HG02678 (cell line): ENCODE measurements at regions not wholly inside any gene's neighbourhood (a gene's known extent, or its start where the extent isn't known, plus 50 kb on each side); places are given as distances from the start of the nearest gene placed in this dataset.

ENCODE experiments used
- ATAC-seq: cut with Tn5 transposase; IDR thresholded peaks from one replicate; pipeline ENCODE4 v1.9.1; 2021; ENCODE audit warnings: mild to moderate bottlenecking, moderate library complexity; ENCODE audit not compliant: unreplicated experiment

DNA sequence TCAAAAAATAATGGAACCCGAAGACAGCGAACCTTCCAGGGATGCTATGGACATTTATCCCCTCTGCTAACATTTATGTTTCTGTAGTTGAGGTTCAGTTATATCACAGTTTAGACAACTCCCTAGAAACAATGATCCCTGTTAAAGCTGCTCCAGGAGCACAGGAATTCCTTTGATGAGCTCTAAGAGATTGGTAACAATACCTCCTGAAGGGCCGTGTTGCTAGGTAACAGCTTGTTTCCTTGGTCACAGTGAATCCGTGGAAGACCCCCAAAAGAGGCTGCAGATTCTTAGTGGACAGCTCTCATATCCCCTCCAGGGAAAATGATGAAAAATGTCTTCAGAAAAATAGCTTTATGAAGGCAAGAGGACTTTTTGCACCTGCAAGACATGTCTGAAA is 160.2 kb downstream of the SERPINI1 start:
- ATAC-seq: no peak

DNA sequence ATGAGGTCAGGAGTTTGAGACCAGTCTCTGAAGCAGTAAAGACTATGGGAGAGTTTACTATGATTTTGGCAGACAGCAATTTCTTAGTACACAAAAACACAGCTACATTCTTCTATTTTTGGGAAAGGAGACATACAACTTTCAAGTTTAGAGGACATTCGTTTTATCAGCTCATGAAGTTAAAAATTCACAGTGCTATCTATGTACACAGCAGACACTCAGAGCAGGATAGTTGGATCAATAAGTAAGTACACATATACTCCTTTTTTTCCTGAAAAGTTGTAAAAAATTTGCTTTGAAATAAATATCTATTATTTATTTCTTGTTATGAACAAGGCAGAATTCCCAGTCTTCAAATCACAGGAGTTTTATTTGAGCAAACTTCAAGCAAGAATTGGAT is 159.7 kb downstream of the SERPINI1 start:
- ATAC-seq: no peak

DNA sequence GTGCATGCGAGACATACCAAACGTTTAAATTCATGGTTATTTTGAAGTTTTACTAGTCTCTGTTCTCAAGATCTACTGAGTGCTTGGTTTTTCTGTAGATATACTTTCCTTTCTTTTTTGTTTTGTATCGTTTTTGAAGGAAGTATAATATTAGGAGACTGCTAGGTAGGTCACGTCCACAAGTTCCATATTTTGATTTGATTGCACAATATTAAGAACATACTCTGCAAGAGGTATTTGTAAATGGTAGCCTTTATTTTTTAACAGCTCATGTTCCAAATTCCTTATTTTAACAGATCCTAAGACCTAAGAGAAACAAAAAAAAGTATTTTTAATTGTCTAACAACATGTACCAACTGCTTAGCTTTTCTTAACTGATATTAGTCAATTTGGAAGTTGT is 156.7 kb downstream of the SERPINI1 start:
- no peak for ATAC-seq

DNA sequence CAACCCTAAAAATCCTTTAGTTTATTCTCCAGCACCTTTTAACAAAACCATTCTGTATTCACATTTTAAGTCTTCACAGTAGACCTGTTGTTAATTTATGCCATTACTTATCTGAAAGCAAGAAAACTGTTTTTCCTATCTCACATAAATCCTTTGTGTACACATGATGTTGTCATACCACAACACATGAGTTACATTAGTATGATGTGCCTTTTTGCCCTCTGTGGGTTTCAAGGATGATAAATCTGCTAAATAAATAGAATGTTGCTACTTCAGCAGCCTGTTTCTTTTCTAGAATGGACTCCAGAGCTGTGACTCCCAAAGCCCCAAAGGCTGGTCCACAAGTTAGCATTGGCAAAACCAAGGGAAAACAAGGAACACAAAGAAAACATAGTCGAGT is 151.6 kb downstream of the SERPINI1 start:
- no peak for ATAC-seq

DNA sequence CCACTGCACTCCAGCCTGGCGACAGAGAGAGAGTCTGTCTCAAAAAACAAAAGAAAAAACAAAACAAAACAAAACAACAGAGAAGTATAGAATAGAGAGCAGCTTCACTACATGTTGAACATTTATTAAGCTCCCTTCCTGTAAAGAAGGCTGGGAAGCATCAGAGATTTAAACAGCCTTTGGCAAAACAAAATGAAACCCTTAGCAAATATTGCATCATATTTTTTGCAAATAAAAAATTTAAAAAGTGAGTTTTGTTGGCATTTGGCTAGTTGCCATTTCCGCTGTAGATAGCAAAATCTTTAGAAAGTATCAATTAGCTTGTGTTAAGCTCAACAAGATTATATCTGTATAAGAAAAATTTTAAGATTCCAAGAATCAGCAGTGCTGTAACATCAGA is 151.2 kb downstream of the SERPINI1 start:
- no peak for ATAC-seq

DNA sequence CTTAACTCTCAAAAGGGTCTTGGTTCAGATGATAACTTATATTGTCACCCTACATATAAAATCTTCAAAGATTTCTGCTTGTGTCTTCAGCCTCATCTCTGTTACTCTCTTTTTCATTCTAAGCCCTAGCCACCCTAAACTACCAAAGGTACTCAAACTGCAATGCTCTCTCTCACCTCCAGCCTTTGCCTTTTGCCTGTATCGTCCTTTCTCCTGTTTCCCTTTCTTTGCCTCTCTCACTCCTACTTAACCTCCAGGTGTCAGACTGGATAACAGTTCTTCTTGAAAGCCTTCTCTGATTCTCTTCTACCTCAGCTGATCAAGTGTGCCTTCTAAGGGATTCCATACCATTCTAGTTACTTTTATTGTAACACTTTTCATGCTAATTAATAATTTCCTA is 149.8 kb downstream of the SERPINI1 start:
- ATAC-seq: no peak

DNA sequence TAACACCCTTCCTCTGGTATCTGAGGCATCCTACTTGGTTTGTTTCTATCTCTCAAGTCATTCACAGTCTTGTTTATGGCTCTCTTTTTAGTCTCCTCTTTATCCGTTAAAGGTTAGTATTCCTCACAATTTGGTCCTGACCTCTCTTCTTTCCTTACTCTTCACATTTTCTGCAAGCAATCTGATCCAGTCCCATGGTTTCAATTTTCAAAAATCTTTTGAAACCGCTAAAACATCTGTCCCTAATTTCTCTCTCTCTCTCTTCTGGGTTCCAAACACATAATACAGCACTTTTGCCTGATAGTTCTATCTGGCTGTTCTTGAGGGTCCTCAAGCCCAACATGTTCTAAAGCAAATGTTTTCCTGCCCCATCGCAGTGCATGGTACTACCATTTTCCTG is 149.0 kb downstream of the SERPINI1 start:
- ATAC-seq: no peak

DNA sequence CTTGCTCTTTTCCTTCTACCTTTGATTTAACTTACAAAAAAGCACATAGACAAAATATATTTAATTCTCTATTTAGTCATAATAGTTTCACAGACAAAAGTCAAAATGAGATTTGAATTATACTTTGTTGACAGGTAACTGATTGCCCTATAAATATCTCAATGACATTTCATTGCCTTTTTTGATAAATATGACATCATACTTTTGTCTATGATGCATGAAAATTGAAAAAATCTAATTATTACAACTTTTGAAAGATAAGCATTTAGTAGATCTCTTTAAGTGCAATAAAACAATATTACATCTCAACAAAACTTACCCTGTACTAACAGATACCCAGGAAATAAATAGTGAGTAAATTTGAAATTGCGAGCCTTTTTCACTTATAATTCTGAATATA is 147.9 kb downstream of the SERPINI1 start:
- no peak for ATAC-seq

DNA sequence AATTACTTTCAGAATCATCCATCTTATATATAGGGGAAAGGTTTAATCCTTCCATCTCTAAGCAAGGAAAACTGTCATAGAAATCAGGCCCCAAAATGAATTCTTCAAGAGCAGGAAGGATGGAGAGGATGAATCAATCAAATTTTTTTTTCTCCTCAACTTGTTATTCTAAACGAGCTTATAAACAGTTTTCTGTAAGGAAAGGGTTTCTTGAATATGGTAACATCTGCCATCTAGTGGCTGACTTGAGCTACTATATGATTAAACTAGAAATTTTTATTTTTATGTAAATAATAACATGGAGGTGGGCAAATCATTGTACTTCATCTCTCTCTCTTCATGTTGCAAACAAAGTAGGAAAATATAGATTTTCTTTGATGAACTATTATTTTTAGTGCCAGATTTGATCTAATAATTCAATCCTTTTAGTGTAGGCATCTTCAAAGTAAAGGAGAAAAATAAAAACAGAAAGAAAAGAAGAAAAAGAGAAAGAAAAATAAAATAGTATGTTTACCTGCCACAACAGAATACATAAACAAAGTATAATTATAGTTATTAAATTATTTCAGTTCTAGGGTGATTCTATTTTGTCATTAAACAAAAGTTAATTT is 146.6 kb downstream of the SERPINI1 start:
- ATAC-seq: peak; percentile 89

DNA sequence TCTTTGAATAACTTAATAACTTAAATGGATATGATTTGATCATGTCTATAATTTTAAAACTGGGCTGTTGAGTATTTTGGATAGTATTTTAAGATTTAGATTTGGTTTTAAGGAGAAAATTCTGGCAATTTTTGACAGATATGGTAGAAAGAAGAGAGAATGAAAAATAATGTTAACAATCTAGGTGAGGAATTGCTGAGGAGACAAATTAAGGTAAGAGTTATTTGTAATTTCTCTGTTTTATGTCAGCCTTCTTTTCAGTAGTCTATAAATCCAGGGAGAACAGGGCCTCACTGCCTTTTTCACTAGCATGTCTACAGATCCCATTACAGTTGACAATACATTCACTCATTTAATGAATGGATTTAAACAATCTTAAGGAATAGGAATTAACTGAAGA is 144.7 kb downstream of the SERPINI1 start:
- no peak for ATAC-seq

DNA sequence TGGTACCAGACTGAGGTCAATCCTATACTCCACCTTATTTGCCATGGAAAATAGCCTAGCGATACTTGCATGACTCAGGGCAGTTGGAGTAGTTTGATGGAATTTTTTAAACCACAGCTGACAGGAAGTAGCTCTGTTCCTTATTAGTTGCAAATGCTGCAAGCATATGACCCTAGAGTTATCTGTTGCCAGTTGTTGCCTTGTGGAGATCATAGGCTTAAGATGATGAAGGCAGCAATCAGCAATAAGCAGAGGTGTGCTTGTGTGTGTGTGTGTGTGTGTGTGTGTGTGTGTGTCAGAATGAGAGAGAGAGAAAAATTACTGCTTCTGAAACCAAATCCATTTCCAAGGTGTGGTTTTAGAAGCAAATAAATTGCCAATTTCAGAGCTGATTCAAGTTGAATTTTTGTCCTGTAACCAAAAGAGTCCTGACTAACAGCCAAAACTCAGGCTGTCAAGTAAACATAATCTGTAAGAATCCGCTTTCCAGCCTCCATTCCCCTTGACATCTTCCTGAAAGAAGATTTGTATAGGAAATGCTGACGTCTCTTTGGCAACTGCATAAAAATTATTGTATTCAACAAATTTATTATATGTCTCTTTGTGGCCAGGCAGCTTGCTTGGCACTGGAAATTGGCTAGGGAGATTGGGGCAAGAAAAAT is 141.2 kb downstream of the SERPINI1 start:
- ATAC-seq: no peak
